Loucy (cell line): ENCODE measurements at regions not wholly inside any gene's neighbourhood (a gene's known extent, or its start where the extent isn't known, plus 50 kb on each side); places are given as distances from the start of the nearest gene placed in this dataset.

Experiments used
- CTCF ChIP-seq: fragments of 200-600 bp; sonication (generic); conservative IDR thresholded peaks from 2 replicates; pipeline ENCODE4 v1.5.1; 2014; ENCODE audit warnings: mild to moderate bottlenecking, antibody characterized with exemption, low read length
- EZH2phosphoT487 ChIP-seq: fragments of 200-600 bp; IDR thresholded peaks from 2 replicates; pipeline ENCODE4 v1.6.1; 2018; ENCODE audit warnings: antibody characterized with exemption, mild to moderate bottlenecking, moderate library complexity, borderline replicate concordance

- TF ChIP-seq CTCF = no peak
- no peak for TF ChIP-seq EZH2phosphoT487
Measured at GRCh38 chrX:149198980-149199732, 305.9 kb downstream of the IDS start.
